ENCODE measurements at regions not wholly inside any gene's neighbourhood (a gene's known extent, or its start where the extent isn't known, plus 50 kb on each side); places are given as distances from the start of the nearest gene placed in this dataset.
"Not testable (repeated sequence)": the region's sequence is repeated elsewhere in the genome, so short reads cannot be mapped to it uniquely, and the experiment has no call there.

- intact Hi-C loops (cut with micrococcal nuclease), result no loop called here
- Histone ChIP-seq H3K9me3 (replicated peaks) (no peaks in the 10 kb centered on the region), H3K36me3 (no peaks in the 10 kb centered on the region), H3K27me3 (ENCODE audit: low read depth) (no peaks in the 10 kb centered on the region), H3K4me3 (no peak overlapping the region), H3K27ac (replicated peaks) (no peak overlapping the region), H3K4me1 (peaks cover 8% of the 10 kb centered on the region)
- DNase-seq, result no peak
- TF ChIP-seq, protein P1, sequence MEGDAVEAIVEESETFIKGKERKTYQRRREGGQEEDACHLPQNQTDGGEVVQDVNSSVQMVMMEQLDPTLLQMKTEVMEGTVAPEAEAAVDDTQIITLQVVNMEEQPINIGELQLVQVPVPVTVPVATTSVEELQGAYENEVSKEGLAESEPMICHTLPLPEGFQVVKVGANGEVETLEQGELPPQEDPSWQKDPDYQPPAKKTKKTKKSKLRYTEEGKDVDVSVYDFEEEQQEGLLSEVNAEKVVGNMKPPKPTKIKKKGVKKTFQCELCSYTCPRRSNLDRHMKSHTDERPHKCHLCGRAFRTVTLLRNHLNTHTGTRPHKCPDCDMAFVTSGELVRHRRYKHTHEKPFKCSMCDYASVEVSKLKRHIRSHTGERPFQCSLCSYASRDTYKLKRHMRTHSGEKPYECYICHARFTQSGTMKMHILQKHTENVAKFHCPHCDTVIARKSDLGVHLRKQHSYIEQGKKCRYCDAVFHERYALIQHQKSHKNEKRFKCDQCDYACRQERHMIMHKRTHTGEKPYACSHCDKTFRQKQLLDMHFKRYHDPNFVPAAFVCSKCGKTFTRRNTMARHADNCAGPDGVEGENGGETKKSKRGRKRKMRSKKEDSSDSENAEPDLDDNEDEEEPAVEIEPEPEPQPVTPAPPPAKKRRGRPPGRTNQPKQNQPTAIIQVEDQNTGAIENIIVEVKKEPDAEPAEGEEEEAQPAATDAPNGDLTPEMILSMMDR (IDR thresholded peaks at IDR 0.05; ENCODE audit: borderline replicate concordance), result peak; percentile 36
Observed at GRCh38 chr14:59132796-59133494, 55.5 kb upstream of the DAAM1 start.

DNA sequence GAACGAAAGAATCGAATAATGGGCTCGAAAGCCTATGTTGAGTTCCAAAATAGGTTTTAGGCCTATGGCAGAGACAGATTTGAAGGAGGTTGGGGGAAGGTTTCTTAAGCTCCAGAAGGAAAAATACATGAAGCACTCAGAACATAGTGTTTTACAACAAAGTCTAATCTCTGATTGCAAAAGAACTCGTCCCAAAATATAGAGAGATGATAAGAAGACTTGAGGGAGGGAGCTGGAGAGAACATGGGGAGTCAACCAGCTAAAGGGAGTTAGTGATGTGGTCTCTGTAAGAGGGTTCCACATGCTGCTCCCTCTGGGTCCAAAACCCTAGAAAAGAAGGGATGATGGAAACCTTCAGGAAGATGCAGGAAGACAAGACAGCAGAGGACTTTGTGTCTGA is 54.8 kb upstream of the DAAM1 start:
- H3K36me3 ChIP-seq, result no peaks in the 10 kb centered on the region
- H3K9me3 ChIP-seq (replicated peaks), result no peaks in the 10 kb centered on the region
- no peak for DNase-seq
- H3K27ac ChIP-seq (replicated peaks), result no peak overlapping the region
- H3K27me3 ChIP-seq (ENCODE audit: low read depth), result no peaks in the 10 kb centered on the region
- intact Hi-C loops (cut with micrococcal nuclease), result no loop called here
- H3K4me3 ChIP-seq, result no peak overlapping the region
- H3K4me1 ChIP-seq, result peaks cover 8% of the 10 kb centered on the region
- TF ChIP-seq, protein P1 (IDR thresholded peaks at IDR 0.05; ENCODE audit: borderline replicate concordance), result no peak

DNA sequence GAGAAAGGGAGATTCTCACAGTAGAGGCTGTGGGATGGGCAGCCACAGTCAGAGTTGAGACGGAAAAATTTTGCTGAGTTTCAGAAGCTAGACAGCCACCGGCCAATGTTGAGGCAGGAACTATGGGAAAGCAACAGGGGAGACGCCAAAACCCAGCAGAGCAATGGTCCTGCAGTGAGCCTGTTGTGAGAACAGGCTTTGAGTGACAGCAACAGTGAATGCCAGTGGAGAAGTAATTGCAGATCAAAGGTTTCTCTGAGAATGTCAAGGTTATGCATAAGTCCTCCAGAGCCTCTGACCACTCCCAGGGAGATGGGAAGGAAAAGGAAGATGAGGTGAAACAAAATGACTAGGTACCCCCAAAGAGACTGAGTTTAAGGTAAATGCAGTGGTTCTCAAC is 54.2 kb upstream of the DAAM1 start:
- H3K27me3 ChIP-seq (ENCODE audit: low read depth), result no peaks in the 10 kb centered on the region
- DNase-seq, result no peak
- H3K4me1 ChIP-seq, result peaks cover 8% of the 10 kb centered on the region
- intact Hi-C loops (cut with micrococcal nuclease), result no loop called here
- no peaks in the 10 kb centered on the region for H3K36me3 ChIP-seq
- no peak overlapping the region for H3K27ac ChIP-seq (replicated peaks)
- TF ChIP-seq, protein P1 (IDR thresholded peaks at IDR 0.05; ENCODE audit: borderline replicate concordance), result no peak
- H3K9me3 ChIP-seq (replicated peaks), result no peaks in the 10 kb centered on the region
- H3K4me3 ChIP-seq, result no peak overlapping the region

DNA sequence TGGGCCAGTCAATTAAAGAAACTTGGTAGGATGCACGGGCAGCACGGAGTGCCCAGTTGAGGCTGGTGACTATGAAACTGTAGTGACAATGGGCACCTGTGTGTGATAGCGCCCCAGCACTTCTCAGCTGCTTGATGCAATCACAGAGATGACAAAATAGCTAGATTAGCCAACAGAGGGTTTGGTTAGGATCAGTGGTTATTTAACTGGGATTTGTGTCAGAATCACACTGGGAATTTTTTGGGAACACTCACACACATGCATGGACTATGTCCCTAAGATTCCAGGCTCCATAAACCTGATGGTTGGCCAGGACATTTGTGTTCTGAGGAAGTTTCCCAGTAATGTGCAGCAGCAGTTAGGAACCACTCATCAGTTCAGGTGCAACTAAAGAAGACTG is 51.2 kb upstream of the DAAM1 start:
- peaks cover 4% of the 10 kb centered on the region for H3K4me1 ChIP-seq
- H3K9me3 ChIP-seq (replicated peaks), result no peaks in the 10 kb centered on the region
- H3K27ac ChIP-seq (replicated peaks), result no peak overlapping the region
- H3K36me3 ChIP-seq, result no peaks in the 10 kb centered on the region
- TF ChIP-seq, protein P1 (IDR thresholded peaks at IDR 0.05; ENCODE audit: borderline replicate concordance), result no peak
- intact Hi-C loops (cut with micrococcal nuclease), result no loop called here
- DNase-seq, result no peak
- no peak overlapping the region for H3K4me3 ChIP-seq
- no peaks in the 10 kb centered on the region for H3K27me3 ChIP-seq (ENCODE audit: low read depth)

DNA sequence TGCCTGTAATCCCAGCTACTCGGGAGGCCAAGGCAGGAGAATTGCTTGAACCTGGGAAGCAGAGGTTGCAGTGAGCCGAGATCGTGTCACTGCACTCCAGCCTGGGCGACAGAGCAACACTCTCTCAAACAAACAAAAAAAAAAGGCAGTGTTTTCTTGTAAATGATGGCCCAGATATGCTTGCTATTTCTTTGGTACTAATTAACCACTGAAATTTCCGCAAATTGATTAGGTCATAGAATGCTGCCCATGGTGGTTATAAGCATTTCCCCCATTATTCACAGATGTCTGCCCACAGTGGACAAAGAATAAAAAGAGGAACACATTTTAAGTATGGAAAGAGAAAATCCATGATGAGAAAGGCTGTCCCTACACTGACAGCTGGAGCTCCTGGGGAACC is 49.9 kb upstream of the DAAM1 start:
- H3K4me1 ChIP-seq; H3K4me3 ChIP-seq; DNase-seq; intact Hi-C loops (cut with micrococcal nuclease); H3K27me3 ChIP-seq (ENCODE audit: low read depth); H3K9me3 ChIP-seq (replicated peaks); H3K36me3 ChIP-seq; H3K27ac ChIP-seq (replicated peaks): not testable (repeated sequence)

Data from left ventricle myocardium inferior (tissue), 1 donor.